Spleen (tissue), 7 donors: ENCODE measurements at regions not wholly inside any gene's neighbourhood (a gene's known extent, or its start where the extent isn't known, plus 50 kb on each side); places are given as distances from the start of the nearest gene placed in this dataset.

Source experiments
- CTCF ChIP-seq, 11 experiments: fragments of 200-600 bp in 7 of 11; fragments of 450-650 bp in 4 of 11; sonication (generic) in 4 of 11; IDR thresholded peaks in 8 of 11; conservative IDR thresholded peaks in 3 of 11; 1 replicate in 7 of 11; 2 replicates in 4 of 11; pipeline versions ENCODE4 v1.4.0 to v1.8.0; 2016 to 2021; ENCODE audit warnings: antibody characterized with exemption in 11 of 11, inconsistent platforms in 4 of 11, mild to moderate bottlenecking in 1 of 11
- POLR2A ChIP-seq, 3 donors: fragments of 450-650 bp; IDR thresholded peaks; one replicate each; pipeline ENCODE4 v1.5.1; 2017; ENCODE audit warnings: antibody characterized with exemption in 3 of 3, mild to moderate bottlenecking in 1 of 3
- donor health status: DM: no; HTN: no; CAD: no; lungs with moderate emphysema.
- donor health status: DM: no; HTN: no; CAD: no.
- donor health status: DM: no; HTN: no; CAD: no.

- TF ChIP-seq CTCF (IDR thresholded peaks at IDR 0.05 in 8 of 11, conservative IDR thresholded peaks at IDR 0.05 in 3 of 11) (no peak), POLR2A (IDR thresholded peaks at IDR 0.05) (no peak)
Measured at GRCh38 chr9:97773723-97774122, 76.6 kb upstream of the XPA start.
